ENCODE measurements at regions not wholly inside any gene's neighbourhood (a gene's known extent, or its start where the extent isn't known, plus 50 kb on each side); places are given as distances from the start of the nearest gene placed in this dataset.

DNA sequence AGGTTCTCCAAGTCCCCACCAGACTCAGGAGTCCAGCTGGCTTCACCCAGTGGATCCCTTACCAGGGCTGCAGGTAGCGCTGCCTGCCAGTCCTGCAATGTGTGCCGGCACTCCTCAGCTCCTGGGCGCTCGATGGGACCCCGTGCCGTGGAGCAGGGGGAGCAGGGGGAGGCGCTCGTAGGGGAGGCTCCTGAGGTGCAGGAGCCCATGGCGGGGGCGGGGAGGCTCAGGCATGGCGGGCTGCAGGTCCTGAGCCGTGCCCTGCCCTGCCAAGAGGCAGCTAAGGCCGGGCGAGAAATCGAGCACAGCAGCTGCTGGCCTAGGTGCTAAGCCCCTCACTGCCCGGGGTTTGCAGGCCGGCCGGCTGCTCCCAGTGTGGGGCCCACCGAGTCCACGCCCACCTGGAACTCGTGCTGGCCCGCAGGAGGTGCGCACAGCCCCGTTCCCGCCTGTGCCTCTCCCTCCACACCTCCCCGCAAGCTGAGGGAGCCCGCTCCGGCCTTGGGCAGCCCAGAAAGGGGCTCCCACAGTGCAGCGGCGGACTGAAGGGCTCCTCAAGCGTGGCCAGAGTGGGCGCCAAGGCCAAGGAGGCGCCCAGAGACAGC is 792.9 kb upstream of the CCDC179 start:
- no peak for DNase-seq
- peaks cover 6% of the 10 kb centered on the region; the same call in 1 of the 2 replicates for H3K36me3 Mint-ChIP-seq (ENCODE audit: low read depth)
- H3K27me3 Mint-ChIP-seq (ENCODE audit: insufficient read depth), result no peaks in the 10 kb centered on the region
- TF ChIP-seq, protein P1, sequence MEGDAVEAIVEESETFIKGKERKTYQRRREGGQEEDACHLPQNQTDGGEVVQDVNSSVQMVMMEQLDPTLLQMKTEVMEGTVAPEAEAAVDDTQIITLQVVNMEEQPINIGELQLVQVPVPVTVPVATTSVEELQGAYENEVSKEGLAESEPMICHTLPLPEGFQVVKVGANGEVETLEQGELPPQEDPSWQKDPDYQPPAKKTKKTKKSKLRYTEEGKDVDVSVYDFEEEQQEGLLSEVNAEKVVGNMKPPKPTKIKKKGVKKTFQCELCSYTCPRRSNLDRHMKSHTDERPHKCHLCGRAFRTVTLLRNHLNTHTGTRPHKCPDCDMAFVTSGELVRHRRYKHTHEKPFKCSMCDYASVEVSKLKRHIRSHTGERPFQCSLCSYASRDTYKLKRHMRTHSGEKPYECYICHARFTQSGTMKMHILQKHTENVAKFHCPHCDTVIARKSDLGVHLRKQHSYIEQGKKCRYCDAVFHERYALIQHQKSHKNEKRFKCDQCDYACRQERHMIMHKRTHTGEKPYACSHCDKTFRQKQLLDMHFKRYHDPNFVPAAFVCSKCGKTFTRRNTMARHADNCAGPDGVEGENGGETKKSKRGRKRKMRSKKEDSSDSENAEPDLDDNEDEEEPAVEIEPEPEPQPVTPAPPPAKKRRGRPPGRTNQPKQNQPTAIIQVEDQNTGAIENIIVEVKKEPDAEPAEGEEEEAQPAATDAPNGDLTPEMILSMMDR (IDR thresholded peaks at IDR 0.05), result no peak
- no peak overlapping the region for H3K27ac Mint-ChIP-seq
- H3K4me3 Mint-ChIP-seq, result no peak overlapping the region
- H3K4me1 Mint-ChIP-seq (ENCODE audit: low read depth), result peaks cover 4% of the 10 kb centered on the region; the same call in 1 of the 2 replicates
- peaks cover 11% of the 10 kb centered on the region; the same call in 1 of the 2 replicates for H3K9me3 Mint-ChIP-seq

DNA sequence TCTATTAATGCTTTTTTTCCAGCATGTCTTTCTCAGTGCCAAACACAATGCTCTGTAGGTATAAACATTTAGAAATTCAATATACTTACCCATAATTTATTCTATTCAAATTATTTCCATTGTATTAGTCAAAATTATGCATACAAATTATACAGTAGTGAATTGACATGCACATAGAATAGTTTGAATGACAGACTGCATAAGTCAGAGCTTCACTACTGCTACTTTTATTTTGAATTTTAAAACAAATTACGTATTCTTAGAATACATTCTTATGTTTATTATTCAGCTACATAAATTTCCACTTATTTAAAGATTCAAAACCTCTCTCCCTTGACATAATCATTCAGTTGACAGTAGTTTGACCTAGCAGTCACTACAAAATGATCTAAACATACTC is 808.0 kb upstream of the CCDC179 start:
- no peak for DNase-seq
- Mint-ChIP-seq H3K4me1 (ENCODE audit: low read depth) (no peaks in the 10 kb centered on the region), H3K36me3 (ENCODE audit: low read depth) (no peaks in the 10 kb centered on the region; the same call in 1 of the 2 replicates), H3K9me3 (peaks cover 7% of the 10 kb centered on the region), H3K27me3 (ENCODE audit: insufficient read depth) (no peaks in the 10 kb centered on the region; the same call in 1 of the 2 replicates), H3K4me3 (no peak overlapping the region), H3K27ac (no peak overlapping the region)
- TF ChIP-seq, protein P1 (IDR thresholded peaks at IDR 0.05), result no peak

DNA sequence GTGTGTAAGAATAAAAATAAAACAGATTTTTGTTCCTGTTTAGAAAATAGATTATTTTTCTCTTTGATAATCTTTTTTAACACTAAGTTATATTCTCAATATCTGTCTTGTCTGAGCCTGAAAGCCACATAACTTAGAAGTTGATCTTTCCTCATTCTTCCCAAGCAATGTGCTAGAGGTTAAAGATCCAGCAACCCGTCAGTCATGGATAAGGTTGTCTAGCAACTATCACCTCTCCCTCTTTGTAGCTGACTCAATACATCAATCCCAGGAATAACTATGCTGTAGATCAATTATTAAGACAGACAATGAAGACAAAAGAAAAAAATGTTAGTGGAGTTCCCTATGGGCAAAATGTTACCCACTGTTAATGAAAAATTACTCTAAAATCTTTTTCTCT is 813.1 kb upstream of the CCDC179 start:
- H3K36me3 Mint-ChIP-seq (ENCODE audit: low read depth), result no peaks in the 10 kb centered on the region
- no peaks in the 10 kb centered on the region; the same call in none of the 2 replicates for H3K27me3 Mint-ChIP-seq (ENCODE audit: insufficient read depth)
- H3K4me1 Mint-ChIP-seq (ENCODE audit: low read depth), result peaks cover 12% of the 10 kb centered on the region; the same call in 1 of the 2 replicates
- TF ChIP-seq, protein P1 (IDR thresholded peaks at IDR 0.05), result no peak
- no peak overlapping the region for H3K4me3 Mint-ChIP-seq
- DNase-seq, result no peak
- no peak overlapping the region for H3K27ac Mint-ChIP-seq
- no peaks in the 10 kb centered on the region for H3K9me3 Mint-ChIP-seq

DNA sequence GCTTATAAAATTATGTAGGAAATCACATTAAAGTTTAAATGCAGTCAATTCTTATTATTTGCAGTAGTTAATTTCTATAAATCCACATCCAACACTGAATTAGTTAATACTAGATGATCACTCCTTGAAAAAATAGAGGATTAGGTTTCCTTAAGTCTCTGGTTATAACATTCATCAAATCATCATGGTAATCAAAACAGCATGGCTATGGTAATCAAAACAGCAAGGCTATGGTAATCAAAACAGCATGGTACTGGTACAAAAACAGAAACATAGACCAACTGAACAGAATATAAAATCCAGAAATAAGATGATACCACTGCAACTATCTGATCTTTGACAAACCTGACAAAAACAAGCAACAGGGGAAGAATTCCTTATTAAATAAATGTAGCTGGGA is 814.6 kb upstream of the CCDC179 start:
- DNase-seq, result no peak
- no peaks in the 10 kb centered on the region for H3K9me3 Mint-ChIP-seq
- no peaks in the 10 kb centered on the region; the same call in none of the 2 replicates for H3K27me3 Mint-ChIP-seq (ENCODE audit: insufficient read depth)
- no peak overlapping the region for H3K4me3 Mint-ChIP-seq
- peaks cover 12% of the 10 kb centered on the region; the same call in 1 of the 2 replicates for H3K4me1 Mint-ChIP-seq (ENCODE audit: low read depth)
- no peaks in the 10 kb centered on the region for H3K36me3 Mint-ChIP-seq (ENCODE audit: low read depth)
- TF ChIP-seq, protein P1 (IDR thresholded peaks at IDR 0.05), result no peak
- H3K27ac Mint-ChIP-seq, result no peak overlapping the region

DNA sequence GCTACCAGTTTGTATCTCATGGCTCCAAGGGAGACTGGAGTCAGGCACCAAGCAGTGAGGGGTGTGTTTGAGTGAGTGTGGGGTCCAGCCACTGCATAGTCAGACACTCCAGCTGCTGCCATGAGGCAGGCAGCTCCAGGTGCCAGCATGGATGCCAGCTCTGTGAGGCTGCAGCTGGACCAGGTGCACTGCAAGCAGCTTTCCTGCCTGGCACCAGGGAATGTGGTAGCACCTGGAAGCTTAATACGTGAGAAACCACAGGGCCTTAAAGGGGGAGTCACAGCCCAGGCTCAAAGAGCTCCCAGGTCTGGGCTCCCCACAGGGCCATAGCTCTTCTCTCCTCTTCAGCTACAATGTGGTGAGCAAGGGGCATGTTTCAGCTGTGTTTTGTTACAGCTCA is 817.8 kb upstream of the LUZP2 start:
- Mint-ChIP-seq H3K27ac (no peak overlapping the region), H3K9me3 (no peaks in the 10 kb centered on the region), H3K4me1 (ENCODE audit: low read depth) (peaks cover 12% of the 10 kb centered on the region; the same call in 1 of the 2 replicates), H3K36me3 (ENCODE audit: low read depth) (no peaks in the 10 kb centered on the region), H3K27me3 (ENCODE audit: insufficient read depth) (no peaks in the 10 kb centered on the region; the same call in 1 of the 2 replicates), H3K4me3 (no peak overlapping the region)
- DNase-seq, result no peak
- TF ChIP-seq, protein P1 (IDR thresholded peaks at IDR 0.05), result no peak

Measured in HFFc6 (cell line).